Natural killer cell (primary cell): ENCODE measurements at regions not wholly inside any gene's neighbourhood (a gene's known extent, or its start where the extent isn't known, plus 50 kb on each side); places are given as distances from the start of the nearest gene placed in this dataset.

Experiments used
- ATAC-seq, 3 donors: fragments of 150-1000 bp in 2 of 3; fragments of 200-7000 bp in 1 of 3; cut with Tn5 transposase; 1 replicate in 1 of 3; 2 replicates in 2 of 3; pipeline ENCODE4 v1.10.0; 2021; ENCODE audit warnings: mild to moderate bottlenecking in 2 of 3, moderate library complexity in 2 of 3
- DNase-seq, 2 donors: peaks; one replicate each; pipeline versions ENCODE4 v3.0.0 to v3.0.0-alpha.2; 2013 to 2021; ENCODE audit warnings: mixed read lengths in 1 of 2
- H3K27ac ChIP-seq: one replicate; pipeline ENCODE4 v1.5.1; 2013; ENCODE audit warnings: mild to moderate bottlenecking, low read length
- H3K27me3 ChIP-seq: one replicate; pipeline ENCODE4 v1.6.1; 2013; ENCODE audit warnings: low read length; ENCODE audit not compliant: control insufficient read depth, insufficient read depth
- H3K36me3 ChIP-seq: one replicate; pipeline ENCODE4 v1.6.1; 2013; ENCODE audit warnings: low read length; ENCODE audit not compliant: control insufficient read depth, insufficient read depth
- H3K4me1 ChIP-seq: one replicate; pipeline ENCODE4 v1.6.1; 2013; ENCODE audit warnings: low read length; ENCODE audit not compliant: control insufficient read depth, insufficient read depth
- H3K4me3 ChIP-seq: one replicate; pipeline ENCODE4 v1.5.1; 2013; ENCODE audit warnings: low read length
- H3K9me3 ChIP-seq: one replicate; pipeline ENCODE4 v1.6.1; 2013; ENCODE audit warnings: low read length; ENCODE audit not compliant: control insufficient read depth, insufficient read depth
- H3K27ac Mint-ChIP-seq, 2 donors: one replicate each; pipeline ENCODE4 v1.8.0; 2022; ENCODE audit warnings: mild to moderate bottlenecking in 2 of 2, mixed read lengths in 2 of 2, moderate library complexity in 1 of 2
- H3K27me3 Mint-ChIP-seq, 2 donors: one replicate each; pipeline ENCODE4 v1.8.0; 2022; ENCODE audit warnings: low read depth in 2 of 2, mixed read lengths in 2 of 2
- H3K36me3 Mint-ChIP-seq: one replicate; pipeline ENCODE4 v1.8.0; 2022; ENCODE audit warnings: mixed read lengths
- H3K4me1 Mint-ChIP-seq, 2 donors: one replicate each; pipeline ENCODE4 v1.8.0; 2022; ENCODE audit warnings: mixed read lengths in 2 of 2
- H3K4me3 Mint-ChIP-seq: one replicate; pipeline ENCODE4 v1.8.0; 2022; ENCODE audit warnings: mild to moderate bottlenecking, moderate library complexity, mixed read lengths
- H3K9me3 Mint-ChIP-seq, 2 donors: one replicate each; pipeline ENCODE4 v1.8.0; 2022; ENCODE audit warnings: mixed read lengths in 2 of 2
- WGBS: methylation state at CpG from one replicate; pipeline ENCODE4 v1.1.7; 2013; ENCODE audit warnings: missing lambda C conversion rate; ENCODE audit not compliant: insufficient coverage; 5-methylcytosine and 5-hydroxymethylcytosine counted together
- intact Hi-C: fragments of 100-400 bp; cut with micrococcal nuclease; formaldehyde crosslinking; loops from one replicate; pipeline ENCODE4 v1.14.2; 2022
- TF ChIP-seq, protein P1 (sequence below): fragments of 200-600 bp; IDR thresholded peaks from one replicate; pipeline ENCODE4 v1.8.0; 2022; ENCODE audit warnings: antibody characterized with exemption

- Histone ChIP-seq H3K4me3 (no peak overlapping the region), H3K27me3 (no peaks in the 10 kb centered on the region), H3K27ac (no peak overlapping the region), H3K9me3 (no peaks in the 10 kb centered on the region), H3K4me1 (no peaks in the 10 kb centered on the region), H3K36me3 (no peaks in the 10 kb centered on the region)
- ATAC-seq (no peak), DNase-seq (no peak)
- Mint-ChIP-seq H3K9me3 (peaks cover 4 to 7% of the 10 kb centered on the region in 2 donors), H3K4me1 (no peaks in the 10 kb centered on the region), H3K27ac (no peak overlapping the region), H3K4me3 (no peak overlapping the region), H3K27me3 (no peaks in the 10 kb centered on the region), H3K36me3 (no peaks in the 10 kb centered on the region)
- TF ChIP-seq, protein P1, sequence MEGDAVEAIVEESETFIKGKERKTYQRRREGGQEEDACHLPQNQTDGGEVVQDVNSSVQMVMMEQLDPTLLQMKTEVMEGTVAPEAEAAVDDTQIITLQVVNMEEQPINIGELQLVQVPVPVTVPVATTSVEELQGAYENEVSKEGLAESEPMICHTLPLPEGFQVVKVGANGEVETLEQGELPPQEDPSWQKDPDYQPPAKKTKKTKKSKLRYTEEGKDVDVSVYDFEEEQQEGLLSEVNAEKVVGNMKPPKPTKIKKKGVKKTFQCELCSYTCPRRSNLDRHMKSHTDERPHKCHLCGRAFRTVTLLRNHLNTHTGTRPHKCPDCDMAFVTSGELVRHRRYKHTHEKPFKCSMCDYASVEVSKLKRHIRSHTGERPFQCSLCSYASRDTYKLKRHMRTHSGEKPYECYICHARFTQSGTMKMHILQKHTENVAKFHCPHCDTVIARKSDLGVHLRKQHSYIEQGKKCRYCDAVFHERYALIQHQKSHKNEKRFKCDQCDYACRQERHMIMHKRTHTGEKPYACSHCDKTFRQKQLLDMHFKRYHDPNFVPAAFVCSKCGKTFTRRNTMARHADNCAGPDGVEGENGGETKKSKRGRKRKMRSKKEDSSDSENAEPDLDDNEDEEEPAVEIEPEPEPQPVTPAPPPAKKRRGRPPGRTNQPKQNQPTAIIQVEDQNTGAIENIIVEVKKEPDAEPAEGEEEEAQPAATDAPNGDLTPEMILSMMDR: no peak
- no CpG with 5 or more reads among the region's 1 CpG for WGBS
- intact Hi-C loops: no loop called here
Measured at GRCh38 chr3:157816896-157817295, 289.3 kb downstream of the SHOX2 start.

GRCh38 chr3:157816296-157816695 lies 289.9 kb downstream of the SHOX2 start:
- H3K36me3 Mint-ChIP-seq: no peaks in the 10 kb centered on the region
- H3K27me3 ChIP-seq: no peaks in the 10 kb centered on the region
- no peak overlapping the region for H3K4me3 ChIP-seq
- no peak overlapping the region for H3K27ac Mint-ChIP-seq
- intact Hi-C loops: no loop called here
- no peaks in the 10 kb centered on the region for H3K4me1 Mint-ChIP-seq
- no peaks in the 10 kb centered on the region for H3K36me3 ChIP-seq
- no peaks in the 10 kb centered on the region for H3K27me3 Mint-ChIP-seq
- no peaks in the 10 kb centered on the region for H3K4me1 ChIP-seq
- peaks cover 4 to 7% of the 10 kb centered on the region in 2 donors for H3K9me3 Mint-ChIP-seq
- TF ChIP-seq, protein P1: no peak
- no peak overlapping the region for H3K4me3 Mint-ChIP-seq
- no peak for DNase-seq
- no peaks in the 10 kb centered on the region for H3K9me3 ChIP-seq
- no peak overlapping the region for H3K27ac ChIP-seq
- no peak for ATAC-seq

GRCh38 chr3:157815739-157816138 lies 290.5 kb downstream of the SHOX2 start:
- ATAC-seq (no peak), DNase-seq (no peak)
- H3K4me3 Mint-ChIP-seq: no peak overlapping the region
- H3K36me3 Mint-ChIP-seq: no peaks in the 10 kb centered on the region
- Histone ChIP-seq H3K4me1 (no peaks in the 10 kb centered on the region), H3K4me3 (no peak overlapping the region), H3K27me3 (no peaks in the 10 kb centered on the region), H3K27ac (no peak overlapping the region), H3K9me3 (no peaks in the 10 kb centered on the region), H3K36me3 (no peaks in the 10 kb centered on the region)
- no peaks in the 10 kb centered on the region for H3K4me1 Mint-ChIP-seq
- TF ChIP-seq, protein P1: no peak
- WGBS: 79% methylated on average over 3 of the region's 3 CpGs
- H3K9me3 Mint-ChIP-seq: peaks cover 3 to 6% of the 10 kb centered on the region in 2 donors
- no peak overlapping the region for H3K27ac Mint-ChIP-seq
- H3K27me3 Mint-ChIP-seq: no peaks in the 10 kb centered on the region
- intact Hi-C loops: no loop called here

DNA sequence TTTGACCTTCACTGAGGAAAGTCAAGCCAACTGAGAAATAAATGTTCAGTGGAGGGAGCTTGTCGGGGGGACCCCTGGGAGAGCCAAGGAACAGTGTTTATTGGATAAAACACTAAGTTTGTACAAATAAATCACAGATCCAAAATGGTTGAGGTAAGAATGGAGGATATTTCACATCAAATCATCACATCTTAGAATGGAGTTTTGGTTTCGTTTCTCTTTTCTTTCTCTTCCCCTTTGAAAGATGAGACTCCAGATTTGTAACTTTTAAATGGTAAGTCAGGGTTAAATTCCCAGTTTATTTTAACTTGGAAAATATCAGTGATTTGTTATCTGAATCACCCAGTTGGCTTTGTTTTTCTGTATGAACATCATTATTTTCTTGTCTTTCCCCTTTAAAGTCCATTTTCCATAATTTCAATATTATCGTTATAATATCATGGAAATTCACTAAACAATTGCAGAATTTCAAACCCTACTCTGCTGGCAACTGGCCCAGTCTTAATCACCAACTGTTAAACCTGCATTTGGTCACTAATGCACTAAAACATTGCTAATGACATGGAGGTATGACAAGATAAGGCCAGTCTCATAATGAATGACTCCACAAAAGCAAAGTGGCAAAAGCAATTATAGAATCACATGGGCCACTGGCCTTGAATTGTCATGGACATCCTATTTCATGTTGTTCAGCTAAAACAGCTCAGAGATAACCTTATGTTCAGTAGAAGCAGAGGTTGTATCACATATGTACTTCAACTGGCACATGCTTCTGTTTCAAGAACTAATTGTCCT lies 295.1 kb downstream of the SHOX2 start:
- H3K27me3 ChIP-seq: no peaks in the 10 kb centered on the region
- ATAC-seq (no peak), DNase-seq (no peak)
- no peaks in the 10 kb centered on the region for H3K36me3 ChIP-seq
- peaks cover 0 to 2% of the 10 kb centered on the region in 2 donors for H3K9me3 Mint-ChIP-seq
- H3K4me1 ChIP-seq: no peaks in the 10 kb centered on the region
- no peaks in the 10 kb centered on the region for H3K27me3 Mint-ChIP-seq
- no peaks in the 10 kb centered on the region for H3K36me3 Mint-ChIP-seq
- H3K4me1 Mint-ChIP-seq: no peaks in the 10 kb centered on the region
- H3K4me3 ChIP-seq: no peak overlapping the region
- no peak overlapping the region for H3K4me3 Mint-ChIP-seq
- intact Hi-C loops: no loop called here
- H3K9me3 ChIP-seq: peaks cover 4% of the 10 kb centered on the region
- TF ChIP-seq, protein P1: no peak
- no peak overlapping the region for H3K27ac ChIP-seq
- 89% methylated on average over 2 of the region's 3 CpGs for WGBS
- no peak overlapping the region for H3K27ac Mint-ChIP-seq
